Endothelial cell (in vitro differentiated cells): ENCODE measurements at regions not wholly inside any gene's neighbourhood (a gene's known extent, or its start where the extent isn't known, plus 50 kb on each side); places are given as distances from the start of the nearest gene placed in this dataset.
"Not testable (repeated sequence)": the region's sequence is repeated elsewhere in the genome, so short reads cannot be mapped to it uniquely, and the experiment has no call there.

ENCODE experiments used
- DNase-seq: peaks from one replicate; pipeline ENCODE4 v3.0.0; 2021; ENCODE audit warnings: low spot score
- H3K27ac Mint-ChIP-seq: one replicate; pipeline ENCODE4 v1.8.0; 2021; ENCODE audit warnings: mixed read lengths, inconsistent platforms; ENCODE audit not compliant: unreplicated experiment
- H3K27me3 Mint-ChIP-seq: one replicate; pipeline ENCODE4 v1.8.0; 2021; ENCODE audit warnings: mild to moderate bottlenecking, moderate library complexity, mixed read lengths, inconsistent platforms; ENCODE audit not compliant: unreplicated experiment
- H3K36me3 Mint-ChIP-seq: one replicate; pipeline ENCODE4 v1.8.0; 2021; ENCODE audit warnings: mild to moderate bottlenecking, low read depth, mixed read lengths, inconsistent platforms; ENCODE audit not compliant: unreplicated experiment
- H3K4me1 Mint-ChIP-seq: one replicate; pipeline ENCODE4 v1.8.0; 2021; ENCODE audit warnings: mild to moderate bottlenecking, mixed read lengths, inconsistent platforms; ENCODE audit not compliant: unreplicated experiment
- H3K4me3 Mint-ChIP-seq: one replicate; pipeline ENCODE4 v1.8.0; 2021; ENCODE audit warnings: mild to moderate bottlenecking, mixed read lengths, inconsistent platforms; ENCODE audit not compliant: unreplicated experiment
- H3K9me3 Mint-ChIP-seq: one replicate; pipeline ENCODE4 v1.8.0; 2021; ENCODE audit warnings: mixed read lengths, inconsistent platforms; ENCODE audit not compliant: unreplicated experiment
- CTCF ChIP-seq: fragments of 200-600 bp; sonication (generic); IDR thresholded peaks from one replicate; pipeline ENCODE4 v1.5.0; 2021; ENCODE audit warnings: antibody characterized with exemption; ENCODE audit not compliant: unreplicated experiment

GRCh38 chrX:46165866-46166265 is 379.4 kb downstream of the ZNF674 start:
- TF ChIP-seq CTCF, result no peak
- Mint-ChIP-seq H3K27me3 (no peaks in the 10 kb centered on the region), H3K36me3 (no peaks in the 10 kb centered on the region), H3K4me3 (no peak overlapping the region), H3K27ac (no peak overlapping the region), H3K9me3 (no peaks in the 10 kb centered on the region), H3K4me1 (no peaks in the 10 kb centered on the region)
- no peak for DNase-seq

- no peak for DNase-seq
- no peaks in the 10 kb centered on the region for H3K36me3 Mint-ChIP-seq
- no peaks in the 10 kb centered on the region for H3K27me3 Mint-ChIP-seq
- no peak overlapping the region for H3K27ac Mint-ChIP-seq
- no peaks in the 10 kb centered on the region for H3K4me1 Mint-ChIP-seq
- no peak for TF ChIP-seq CTCF
- H3K4me3 Mint-ChIP-seq, result no peak overlapping the region
- H3K9me3 Mint-ChIP-seq, result no peaks in the 10 kb centered on the region
Observed at GRCh38 chrX:46165411-46165810, 379.8 kb downstream of the ZNF674 start.

GRCh38 chrX:46152756-46153155 is 392.5 kb downstream of the ZNF674 start:
- no peaks in the 10 kb centered on the region for H3K36me3 Mint-ChIP-seq
- DNase-seq, result no peak
- H3K27ac Mint-ChIP-seq, result no peak overlapping the region
- H3K9me3 Mint-ChIP-seq, result no peaks in the 10 kb centered on the region
- H3K4me1 Mint-ChIP-seq, result no peaks in the 10 kb centered on the region
- TF ChIP-seq CTCF, result no peak
- H3K4me3 Mint-ChIP-seq, result no peak overlapping the region
- no peaks in the 10 kb centered on the region for H3K27me3 Mint-ChIP-seq

GRCh38 chrX:46151332-46151731 is 393.9 kb downstream of the ZNF674 start:
- not testable (repeated sequence) for H3K36me3 Mint-ChIP-seq, DNase-seq, H3K4me3 Mint-ChIP-seq, H3K27ac Mint-ChIP-seq, H3K9me3 Mint-ChIP-seq, H3K27me3 Mint-ChIP-seq, H3K4me1 Mint-ChIP-seq

- Mint-ChIP-seq H3K27me3 (no peaks in the 10 kb centered on the region), H3K4me3 (no peak overlapping the region), H3K9me3 (no peaks in the 10 kb centered on the region)
Observed at GRCh38 chrX:46144566-46144965, 400.7 kb downstream of the ZNF674 start.

More at GRCh38 chrX:46144566-46144965, 400.7 kb downstream of the ZNF674 start:
- DNase-seq, result no peak
- H3K4me1 Mint-ChIP-seq, result no peaks in the 10 kb centered on the region
- H3K36me3 Mint-ChIP-seq, result no peaks in the 10 kb centered on the region
- H3K27ac Mint-ChIP-seq, result no peak overlapping the region
- no peak for TF ChIP-seq CTCF
